ENCODE measurements at regions not wholly inside any gene's neighbourhood (a gene's known extent, or its start where the extent isn't known, plus 50 kb on each side); places are given as distances from the start of the nearest gene placed in this dataset.

GRCh38 chr12:42729535-42729900, 140.0 kb upstream of the PRICKLE1 start:
- FAIRE-seq: no peak
- no peaks in the 10 kb centered on the region; the same call in 2 of the 3 replicates for H3K9me3 ChIP-seq (replicated peaks; ENCODE audit: control insufficient read depth, insufficient read depth, low read length)
- CTCF ChIA-PET: no interaction called here
- no peaks in the 10 kb centered on the region for H3K27me3 ChIP-seq (replicated peaks in 1 of 2; ENCODE audit: control insufficient read depth in 2 of 2, insufficient read depth in 2 of 2, low read length in 1 of 2)
- H3K9ac ChIP-seq (ENCODE audit: control insufficient read depth, insufficient read depth, low read length): no peak overlapping the region
- 37% methylated on average over 3 of the region's 3 CpGs for WGBS (ENCODE audit: insufficient coverage, insufficient replicate concordance, low lambda C conversion rate, missing lambda C conversion rate)
- intact Hi-C loops (cut with micrococcal nuclease; ENCODE audit: unreplicated experiment) (no loop called here), in situ Hi-C loops (cut with MboI) (no loop called here)
- DNase-seq (ENCODE audit: low read depth, low spot score): no peak
- no peak overlapping the region for H2AFZ ChIP-seq (ENCODE audit: control insufficient read depth, low read depth, low read length)
- no peak overlapping the region for H3K27ac ChIP-seq (ENCODE audit: control insufficient read depth, insufficient read depth)
- RAD21 ChIA-PET (ENCODE audit: unreplicated experiment): no interaction called here
- no peak for TF ChIP-seq STAT1 (conservative IDR thresholded peaks at IDR 0.05)
- no peak for TF ChIP-seq CEBPB (IDR thresholded peaks at IDR 0.05; ENCODE audit: borderline replicate concordance in 1 of 2, low read depth in 2 of 2, low read length in 2 of 2)
- no peak for TF ChIP-seq RELB (IDR thresholded peaks at IDR 0.05; ENCODE audit: low read depth)
- no peak for TF ChIP-seq IRF4 (IDR thresholded peaks at IDR 0.05; ENCODE audit: low read depth, low read length)
- no peak for TF ChIP-seq ETV6 (conservative IDR thresholded peaks at IDR 0.05 in 1 of 2, IDR thresholded peaks at IDR 0.05 in 1 of 2; ENCODE audit: borderline replicate concordance in 1 of 2, low read depth in 1 of 2)
- no peak for TF ChIP-seq DPF2 (IDR thresholded peaks at IDR 0.05)
- no peak for TF ChIP-seq IKZF1 (conservative IDR thresholded peaks at IDR 0.05)
- TF ChIP-seq SMARCA5 (IDR thresholded peaks at IDR 0.05): no peak
- H3K4me1 ChIP-seq (ENCODE audit: control insufficient read depth, insufficient read depth, low read length): no peaks in the 10 kb centered on the region
- no peak overlapping the region for H3K4me3 ChIP-seq
- ATAC-seq: no peak
- no peaks in the 10 kb centered on the region for H4K20me1 ChIP-seq (ENCODE audit: control insufficient read depth, insufficient read depth)
- no peaks in the 10 kb centered on the region for H3K79me2 ChIP-seq (ENCODE audit: control insufficient read depth, insufficient read depth, low read length)
- no TSS peak for BruUV-seq (replicated peaks)
- SMC1A ChIA-PET (ENCODE audit: uncharacterized antibody, unreplicated experiment): no interaction called here
- no peak overlapping the region for H3K4me2 ChIP-seq (ENCODE audit: control insufficient read depth, insufficient read depth)
- no peaks in the 10 kb centered on the region for H3K36me3 ChIP-seq (ENCODE audit: control insufficient read depth in 2 of 2, insufficient read depth in 2 of 2, low read length in 1 of 2)
- POLR2A ChIA-PET: no interaction called here

Measured in GM12878 (cell line).